ENCODE measurements at regions not wholly inside any gene's neighbourhood (a gene's known extent, or its start where the extent isn't known, plus 50 kb on each side); places are given as distances from the start of the nearest gene placed in this dataset.
"Not testable (repeated sequence)": the region's sequence is repeated elsewhere in the genome, so short reads cannot be mapped to it uniquely, and the experiment has no call there.

GRCh38 chr3:145032791-145033190 is 1061.2 kb downstream of the DIPK2A start:
- H3K4me2 ChIP-seq (ENCODE audit: low read length): no peak overlapping the region
- no peaks in the 10 kb centered on the region for H3K36me3 ChIP-seq (ENCODE audit: control insufficient read depth in 1 of 2, insufficient read depth in 2 of 2, low read length in 2 of 2)
- no peak overlapping the region for H2AK5ac ChIP-seq (ENCODE audit: low read length)
- no CpG with 5 or more reads among the region's 1 CpG for WGBS (ENCODE audit: extremely low coverage, insufficient coverage, insufficient read length)
- no peak overlapping the region for H2BK120ac ChIP-seq (ENCODE audit: insufficient read depth, low read length, poor library complexity)
- no peak overlapping the region for H3K14ac ChIP-seq (ENCODE audit: low read length)
- no peak overlapping the region for H3K23ac ChIP-seq (ENCODE audit: low read length)
- H2BK5ac ChIP-seq (ENCODE audit: low read depth, low read length, poor library complexity): no peak overlapping the region
- no peak overlapping the region for H2AFZ ChIP-seq (ENCODE audit: insufficient read depth, low read length, poor library complexity)
- no peak overlapping the region for H3K4ac ChIP-seq (ENCODE audit: low read depth, low read length)
- H3K9ac ChIP-seq (ENCODE audit: low read length): no peak overlapping the region
- no peak overlapping the region for H3K4me3 ChIP-seq (ENCODE audit: low read depth, low read length)
- no peaks in the 10 kb centered on the region for H3K27me3 ChIP-seq (ENCODE audit: insufficient read depth, low read length)
- no peak for DNase-seq
- H3K4me1 ChIP-seq (ENCODE audit: control insufficient read depth in 1 of 2, insufficient read depth in 2 of 2, low read length in 2 of 2): no peaks in the 10 kb centered on the region
- H3K27ac ChIP-seq (ENCODE audit: low read depth, low read length): no peak overlapping the region
- no peak overlapping the region for H4K12ac ChIP-seq (ENCODE audit: low read depth, low read length)
- no peaks in the 10 kb centered on the region for H3K79me2 ChIP-seq (ENCODE audit: control insufficient read depth, insufficient read depth, low read length, poor library complexity)
- H3K18ac ChIP-seq (ENCODE audit: low read length): no peak overlapping the region
- H3K9me3 ChIP-seq (ENCODE audit: insufficient read depth, low read depth, low read length): no peaks in the 10 kb centered on the region
- no peaks in the 10 kb centered on the region for H3K79me1 ChIP-seq (ENCODE audit: low read length)
- no peak overlapping the region for H4K8ac ChIP-seq (ENCODE audit: low read depth, low read length)
- H2BK12ac ChIP-seq (ENCODE audit: low read length): no peak overlapping the region
- H4K91ac ChIP-seq (ENCODE audit: low read depth, low read length): no peak overlapping the region

- Histone ChIP-seq H3K9ac (ENCODE audit: low read length) (no peak overlapping the region), H2BK5ac (ENCODE audit: low read depth, low read length, poor library complexity) (no peak overlapping the region), H3K23ac (ENCODE audit: low read length) (no peak overlapping the region), H4K12ac (ENCODE audit: low read depth, low read length) (no peak overlapping the region), H2AK5ac (ENCODE audit: low read length) (no peak overlapping the region), H3K18ac (ENCODE audit: low read length) (no peak overlapping the region), H2BK120ac (ENCODE audit: insufficient read depth, low read length, poor library complexity) (no peak overlapping the region), H3K27me3 (ENCODE audit: insufficient read depth, low read length) (no peaks in the 10 kb centered on the region), H3K14ac (ENCODE audit: low read length) (no peak overlapping the region), H2BK12ac (ENCODE audit: low read length) (no peak overlapping the region), H3K4me1 (ENCODE audit: control insufficient read depth in 1 of 2, insufficient read depth in 2 of 2, low read length in 2 of 2) (no peaks in the 10 kb centered on the region), H3K79me2 (ENCODE audit: control insufficient read depth, insufficient read depth, low read length, poor library complexity) (no peaks in the 10 kb centered on the region), H2AFZ (ENCODE audit: insufficient read depth, low read length, poor library complexity) (no peak overlapping the region), H4K91ac (ENCODE audit: low read depth, low read length) (no peak overlapping the region), H3K4me2 (ENCODE audit: low read length) (no peak overlapping the region), H4K8ac (ENCODE audit: low read depth, low read length) (no peak overlapping the region), H3K4me3 (ENCODE audit: low read depth, low read length) (no peak overlapping the region), H3K9me3 (ENCODE audit: insufficient read depth, low read depth, low read length) (no peaks in the 10 kb centered on the region), H3K36me3 (ENCODE audit: control insufficient read depth in 1 of 2, insufficient read depth in 2 of 2, low read length in 2 of 2) (no peaks in the 10 kb centered on the region), H3K27ac (ENCODE audit: low read depth, low read length) (no peak overlapping the region), H3K4ac (ENCODE audit: low read depth, low read length) (no peak overlapping the region), H3K79me1 (ENCODE audit: low read length) (no peaks in the 10 kb centered on the region)
- no CpG with 5 or more reads among the region's 1 CpG for WGBS (ENCODE audit: extremely low coverage, insufficient coverage, insufficient read length)
- no peak for DNase-seq
Observed at GRCh38 chr3:145035682-145036081, 1064.1 kb downstream of the DIPK2A start.

- WGBS (ENCODE audit: extremely low coverage, insufficient coverage, insufficient read length): no CpG with 5 or more reads among the region's 2 CpGs
Observed at GRCh38 chr3:145054055-145054454, 1082.4 kb downstream of the DIPK2A start.

GRCh38 chr3:145055375-145056076 is 1083.9 kb downstream of the DIPK2A start:
- no peak overlapping the region for H3K18ac ChIP-seq (ENCODE audit: low read length)
- no peak overlapping the region for H3K9ac ChIP-seq (ENCODE audit: low read length)
- no peak for DNase-seq
- no peak overlapping the region for H2BK5ac ChIP-seq (ENCODE audit: low read depth, low read length, poor library complexity)
- H2BK12ac ChIP-seq (ENCODE audit: low read length): no peak overlapping the region
- no peaks in the 10 kb centered on the region for H3K79me2 ChIP-seq (ENCODE audit: control insufficient read depth, insufficient read depth, low read length, poor library complexity)
- H3K4ac ChIP-seq (ENCODE audit: low read depth, low read length): no peak overlapping the region
- H3K27me3 ChIP-seq (ENCODE audit: insufficient read depth, low read length): no peaks in the 10 kb centered on the region
- H3K27ac ChIP-seq (ENCODE audit: low read depth, low read length): no peak overlapping the region
- H3K14ac ChIP-seq (ENCODE audit: low read length): no peak overlapping the region
- no peaks in the 10 kb centered on the region for H3K36me3 ChIP-seq (ENCODE audit: control insufficient read depth in 1 of 2, insufficient read depth in 2 of 2, low read length in 2 of 2)
- no peak overlapping the region for H2AFZ ChIP-seq (ENCODE audit: insufficient read depth, low read length, poor library complexity)
- H4K12ac ChIP-seq (ENCODE audit: low read depth, low read length): no peak overlapping the region
- no peak overlapping the region for H3K4me2 ChIP-seq (ENCODE audit: low read length)
- H2AK5ac ChIP-seq (ENCODE audit: low read length): no peak overlapping the region
- WGBS (ENCODE audit: extremely low coverage, insufficient coverage, insufficient read length): no CpG with 5 or more reads among the region's 1 CpG
- no peak overlapping the region for H3K4me3 ChIP-seq (ENCODE audit: low read depth, low read length)
- no peak overlapping the region for H3K23ac ChIP-seq (ENCODE audit: low read length)
- no peak overlapping the region for H4K91ac ChIP-seq (ENCODE audit: low read depth, low read length)
- H3K9me3 ChIP-seq (ENCODE audit: insufficient read depth, low read depth, low read length): no peaks in the 10 kb centered on the region
- H3K4me1 ChIP-seq (ENCODE audit: control insufficient read depth in 1 of 2, insufficient read depth in 2 of 2, low read length in 2 of 2): no peaks in the 10 kb centered on the region
- H4K8ac ChIP-seq (ENCODE audit: low read depth, low read length): no peak overlapping the region
- H2BK120ac ChIP-seq (ENCODE audit: insufficient read depth, low read length, poor library complexity): no peak overlapping the region
- no peaks in the 10 kb centered on the region for H3K79me1 ChIP-seq (ENCODE audit: low read length)

More at GRCh38 chr3:145054055-145054454, 1082.4 kb downstream of the DIPK2A start:
- H4K91ac ChIP-seq (ENCODE audit: low read depth, low read length); H3K18ac ChIP-seq (ENCODE audit: low read length); H3K27ac ChIP-seq (ENCODE audit: low read depth, low read length); H3K9me3 ChIP-seq (ENCODE audit: insufficient read depth, low read depth, low read length); H3K4me1 ChIP-seq (ENCODE audit: control insufficient read depth in 1 of 2, insufficient read depth in 2 of 2, low read length in 2 of 2); H2AK5ac ChIP-seq (ENCODE audit: low read length); H2BK120ac ChIP-seq (ENCODE audit: insufficient read depth, low read length, poor library complexity); H2BK12ac ChIP-seq (ENCODE audit: low read length); H3K79me2 ChIP-seq (ENCODE audit: control insufficient read depth, insufficient read depth, low read length, poor library complexity); H3K4me3 ChIP-seq (ENCODE audit: low read depth, low read length); H3K23ac ChIP-seq (ENCODE audit: low read length); H4K8ac ChIP-seq (ENCODE audit: low read depth, low read length); H3K14ac ChIP-seq (ENCODE audit: low read length); H3K27me3 ChIP-seq (ENCODE audit: insufficient read depth, low read length); H2AFZ ChIP-seq (ENCODE audit: insufficient read depth, low read length, poor library complexity); H3K9ac ChIP-seq (ENCODE audit: low read length); H2BK5ac ChIP-seq (ENCODE audit: low read depth, low read length, poor library complexity); H3K4ac ChIP-seq (ENCODE audit: low read depth, low read length); DNase-seq; H3K79me1 ChIP-seq (ENCODE audit: low read length); H3K36me3 ChIP-seq (ENCODE audit: control insufficient read depth in 1 of 2, insufficient read depth in 2 of 2, low read length in 2 of 2); H3K4me2 ChIP-seq (ENCODE audit: low read length); H4K12ac ChIP-seq (ENCODE audit: low read depth, low read length): not testable (repeated sequence)
